ENCODE measurements at regions not wholly inside any gene's neighbourhood (a gene's known extent, or its start where the extent isn't known, plus 50 kb on each side); places are given as distances from the start of the nearest gene placed in this dataset.

GRCh38 chr1:187665483-187665882 is 836.7 kb downstream of the PLA2G4A start:
- TF ChIP-seq CTCF (IDR thresholded peaks at IDR 0.05) (no peak), POLR2A (IDR thresholded peaks at IDR 0.05) (no peak)
